ENCODE measurements at regions not wholly inside any gene's neighbourhood (a gene's known extent, or its start where the extent isn't known, plus 50 kb on each side); places are given as distances from the start of the nearest gene placed in this dataset.
"Not testable (repeated sequence)": the region's sequence is repeated elsewhere in the genome, so short reads cannot be mapped to it uniquely, and the experiment has no call there.

GRCh38 chr11:67758467-67758866, 84.0 kb upstream of the ALDH3B2 start:
- H3K4me1 ChIP-seq (ENCODE audit: control insufficient read depth, insufficient read depth, low read length); in situ Hi-C loops (cut with HindIII; ENCODE audit: low pct_unique_long_range_greater_than_20kb, low sequenced_read_pairs); ATAC-seq; CTCF ChIA-PET; H3K4me3 ChIP-seq (ENCODE audit: low read depth in 2 of 2, low read length in 2 of 2); H3K27me3 ChIP-seq (ENCODE audit: control insufficient read depth, insufficient read depth, low read length); DNase-seq (ENCODE audit: low read depth, low spot score); POLR2A ChIA-PET; H3K27ac ChIP-seq (ENCODE audit: low read length); H3K9me3 ChIP-seq (ENCODE audit: control insufficient read depth, insufficient read depth, low read depth, low read length); intact Hi-C loops (cut with micrococcal nuclease; ENCODE audit: unreplicated experiment); H3K36me3 ChIP-seq (ENCODE audit: control insufficient read depth, insufficient read depth, low read length); BruUV-seq (replicated peaks): not testable (repeated sequence)

- H3K36me3 ChIP-seq (ENCODE audit: control insufficient read depth, insufficient read depth, low read length); CTCF ChIA-PET; ATAC-seq; BruUV-seq (replicated peaks); in situ Hi-C loops (cut with HindIII; ENCODE audit: low pct_unique_long_range_greater_than_20kb, low sequenced_read_pairs); intact Hi-C loops (cut with micrococcal nuclease; ENCODE audit: unreplicated experiment); H3K27ac ChIP-seq (ENCODE audit: low read length); H3K4me3 ChIP-seq (ENCODE audit: low read depth in 2 of 2, low read length in 2 of 2); H3K4me1 ChIP-seq (ENCODE audit: control insufficient read depth, insufficient read depth, low read length); H3K9me3 ChIP-seq (ENCODE audit: control insufficient read depth, insufficient read depth, low read depth, low read length); DNase-seq (ENCODE audit: low read depth, low spot score); H3K27me3 ChIP-seq (ENCODE audit: control insufficient read depth, insufficient read depth, low read length); POLR2A ChIA-PET: not testable (repeated sequence)
Measured at GRCh38 chr11:67758009-67758408, 83.6 kb upstream of the ALDH3B2 start.

DNA sequence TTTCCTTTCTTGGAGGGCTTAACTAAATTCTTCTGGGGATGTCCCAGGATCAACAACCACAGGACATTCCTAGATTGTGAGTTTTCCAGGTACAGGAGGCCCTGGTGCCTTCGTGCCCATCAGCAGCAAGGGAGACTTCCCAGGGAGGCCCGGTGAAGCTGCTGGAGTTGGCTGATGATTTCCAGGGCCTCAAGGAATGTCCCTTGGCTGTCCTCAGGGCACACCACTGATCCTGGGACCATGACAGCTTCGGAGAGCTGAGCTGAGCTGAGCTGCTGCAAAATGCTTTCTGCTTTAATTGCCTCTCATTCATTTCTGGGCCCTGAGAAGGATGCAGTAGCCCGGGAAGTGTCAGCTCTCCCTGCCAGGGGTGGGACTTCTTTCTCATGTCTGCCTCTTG, 79.4 kb upstream of the ALDH3B2 start:
- H3K9me3 ChIP-seq (ENCODE audit: control insufficient read depth, insufficient read depth, low read depth, low read length); H3K27ac ChIP-seq (ENCODE audit: low read length); H3K27me3 ChIP-seq (ENCODE audit: control insufficient read depth, insufficient read depth, low read length); POLR2A ChIA-PET; CTCF ChIA-PET; H3K4me1 ChIP-seq (ENCODE audit: control insufficient read depth, insufficient read depth, low read length); BruUV-seq (replicated peaks); in situ Hi-C loops (cut with HindIII; ENCODE audit: low pct_unique_long_range_greater_than_20kb, low sequenced_read_pairs); H3K36me3 ChIP-seq (ENCODE audit: control insufficient read depth, insufficient read depth, low read length); DNase-seq (ENCODE audit: low read depth, low spot score); H3K4me3 ChIP-seq (ENCODE audit: low read depth in 2 of 2, low read length in 2 of 2); intact Hi-C loops (cut with micrococcal nuclease; ENCODE audit: unreplicated experiment); ATAC-seq: not testable (repeated sequence)

- TF ChIP-seq POLR2AphosphoS5 (IDR thresholded peaks at IDR 0.05; ENCODE audit: low read depth, low read length) (no peak), TCF7L2 (IDR thresholded peaks at IDR 0.05; ENCODE audit: low read depth, low read length) (no peak), CTCF (IDR thresholded peaks at IDR 0.05) (no peak), SIN3A (IDR thresholded peaks at IDR 0.05; ENCODE audit: borderline replicate concordance, insufficient read depth, low read depth, low read length) (no peak)
- TF ChIP-seq, protein P1, sequence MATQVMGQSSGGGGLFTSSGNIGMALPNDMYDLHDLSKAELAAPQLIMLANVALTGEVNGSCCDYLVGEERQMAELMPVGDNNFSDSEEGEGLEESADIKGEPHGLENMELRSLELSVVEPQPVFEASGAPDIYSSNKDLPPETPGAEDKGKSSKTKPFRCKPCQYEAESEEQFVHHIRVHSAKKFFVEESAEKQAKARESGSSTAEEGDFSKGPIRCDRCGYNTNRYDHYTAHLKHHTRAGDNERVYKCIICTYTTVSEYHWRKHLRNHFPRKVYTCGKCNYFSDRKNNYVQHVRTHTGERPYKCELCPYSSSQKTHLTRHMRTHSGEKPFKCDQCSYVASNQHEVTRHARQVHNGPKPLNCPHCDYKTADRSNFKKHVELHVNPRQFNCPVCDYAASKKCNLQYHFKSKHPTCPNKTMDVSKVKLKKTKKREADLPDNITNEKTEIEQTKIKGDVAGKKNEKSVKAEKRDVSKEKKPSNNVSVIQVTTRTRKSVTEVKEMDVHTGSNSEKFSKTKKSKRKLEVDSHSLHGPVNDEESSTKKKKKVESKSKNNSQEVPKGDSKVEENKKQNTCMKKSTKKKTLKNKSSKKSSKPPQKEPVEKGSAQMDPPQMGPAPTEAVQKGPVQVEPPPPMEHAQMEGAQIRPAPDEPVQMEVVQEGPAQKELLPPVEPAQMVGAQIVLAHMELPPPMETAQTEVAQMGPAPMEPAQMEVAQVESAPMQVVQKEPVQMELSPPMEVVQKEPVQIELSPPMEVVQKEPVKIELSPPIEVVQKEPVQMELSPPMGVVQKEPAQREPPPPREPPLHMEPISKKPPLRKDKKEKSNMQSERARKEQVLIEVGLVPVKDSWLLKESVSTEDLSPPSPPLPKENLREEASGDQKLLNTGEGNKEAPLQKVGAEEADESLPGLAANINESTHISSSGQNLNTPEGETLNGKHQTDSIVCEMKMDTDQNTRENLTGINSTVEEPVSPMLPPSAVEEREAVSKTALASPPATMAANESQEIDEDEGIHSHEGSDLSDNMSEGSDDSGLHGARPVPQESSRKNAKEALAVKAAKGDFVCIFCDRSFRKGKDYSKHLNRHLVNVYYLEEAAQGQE (IDR thresholded peaks at IDR 0.05; ENCODE audit: insufficient read depth in 1 of 2, low read depth in 2 of 2, low read length in 1 of 2): no peak
Measured at GRCh38 chr11:67745181-67745726, 70.8 kb upstream of the ALDH3B2 start.

DNA sequence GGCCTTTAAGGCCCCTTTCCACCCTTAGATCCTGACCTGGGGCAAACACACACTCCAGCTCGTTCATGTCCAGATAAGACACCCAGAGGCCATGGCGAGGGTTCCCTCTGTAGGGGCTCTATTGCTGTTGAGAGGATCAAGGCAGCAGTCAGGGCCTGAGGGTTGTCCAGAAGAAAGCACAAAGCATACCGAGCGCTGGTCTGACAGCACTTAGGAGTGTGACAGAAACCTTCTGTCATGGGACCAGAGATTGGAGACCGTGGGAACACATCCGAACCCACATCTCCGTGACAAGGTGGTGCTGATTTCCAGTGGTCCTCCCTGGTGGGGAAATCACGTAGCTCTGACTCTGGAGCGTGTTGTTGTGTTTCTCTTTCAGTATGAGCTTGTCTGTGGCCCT, 69.8 kb upstream of the ALDH3B2 start:
- H3K4me3 ChIP-seq (ENCODE audit: low read depth in 2 of 2, low read length in 2 of 2); H3K9me3 ChIP-seq (ENCODE audit: control insufficient read depth, insufficient read depth, low read depth, low read length); ATAC-seq; H3K27ac ChIP-seq (ENCODE audit: low read length); CTCF ChIA-PET; DNase-seq (ENCODE audit: low read depth, low spot score); H3K4me1 ChIP-seq (ENCODE audit: control insufficient read depth, insufficient read depth, low read length); in situ Hi-C loops (cut with HindIII; ENCODE audit: low pct_unique_long_range_greater_than_20kb, low sequenced_read_pairs); BruUV-seq (replicated peaks); intact Hi-C loops (cut with micrococcal nuclease; ENCODE audit: unreplicated experiment); POLR2A ChIA-PET; H3K36me3 ChIP-seq (ENCODE audit: control insufficient read depth, insufficient read depth, low read length); H3K27me3 ChIP-seq (ENCODE audit: control insufficient read depth, insufficient read depth, low read length): not testable (repeated sequence)

More at GRCh38 chr11:67745181-67745726, 70.8 kb upstream of the ALDH3B2 start:
- POLR2A ChIA-PET: no interaction called here
- BruUV-seq (replicated peaks): no TSS peak
- in situ Hi-C loops (cut with HindIII; ENCODE audit: low pct_unique_long_range_greater_than_20kb, low sequenced_read_pairs) (no loop called here), intact Hi-C loops (cut with micrococcal nuclease; ENCODE audit: unreplicated experiment) (no loop called here)
- Histone ChIP-seq H3K4me3 (ENCODE audit: low read depth in 2 of 2, low read length in 2 of 2) (no peak overlapping the region), H3K27ac (ENCODE audit: low read length) (no peak overlapping the region), H3K27me3 (ENCODE audit: control insufficient read depth, insufficient read depth, low read length) (no peaks in the 10 kb centered on the region), H3K9me3 (ENCODE audit: control insufficient read depth, insufficient read depth, low read depth, low read length) (no peaks in the 10 kb centered on the region), H3K4me1 (ENCODE audit: control insufficient read depth, insufficient read depth, low read length) (no peaks in the 10 kb centered on the region), H3K36me3 (ENCODE audit: control insufficient read depth, insufficient read depth, low read length) (no peaks in the 10 kb centered on the region)
- CTCF ChIA-PET: no interaction called here
- DNase-seq (ENCODE audit: low read depth, low spot score) (no peak), ATAC-seq (no peak)

Data from Panc1 (cell line).